Vagina (tissue), 2 donors: ENCODE measurements at regions not wholly inside any gene's neighbourhood (a gene's known extent, or its start where the extent isn't known, plus 50 kb on each side); places are given as distances from the start of the nearest gene placed in this dataset.
A peak's percentile ranks its signal among the peaks of the same experiment; 100 is the strongest.

Experiments used
- DNase-seq, 2 donors: peaks; one replicate each; pipeline ENCODE4 v3.0.0-alpha.2; 2017; ENCODE audit errors: extremely low spot score in 2 of 2
- H3K27ac ChIP-seq: fragments of 200-600 bp; sonication (generic); one replicate; pipeline ENCODE4 v1.5.1; 2019
- H3K27me3 ChIP-seq: fragments of 200-600 bp; sonication (generic); one replicate; pipeline ENCODE4 v1.5.1; 2019
- H3K36me3 ChIP-seq, 2 donors: fragments of 200-600 bp; sonication (generic); one replicate each; pipeline ENCODE4 v1.5.1; 2017 to 2019
- H3K4me1 ChIP-seq: fragments of 200-600 bp; sonication (generic); one replicate; pipeline ENCODE4 v1.5.1; 2019
- H3K4me3 ChIP-seq, 2 donors: fragments of 200-600 bp; sonication (generic); 1 replicate in 1 of 2; 2 replicates in 1 of 2; pipeline ENCODE4 v1.5.1; 2016 to 2019
- H3K9me3 ChIP-seq: fragments of 200-600 bp; sonication (generic); one replicate; pipeline ENCODE4 v1.5.1; 2019
- CTCF ChIP-seq, 3 experiments: fragments of 450-650 bp in 2 of 3; fragments of 200-600 bp in 1 of 3; sonication (generic) in 1 of 3; IDR thresholded peaks; one replicate each; pipeline ENCODE4 v1.5.1; 2017 to 2019; ENCODE audit warnings: antibody characterized with exemption in 3 of 3, mild to moderate bottlenecking in 2 of 3, moderate library complexity in 2 of 3
- POLR2A ChIP-seq, 2 donors: fragments of 450-650 bp; IDR thresholded peaks; one replicate each; pipeline ENCODE4 v1.6.1; 2017; ENCODE audit warnings: antibody characterized with exemption in 2 of 2, mild to moderate bottlenecking in 2 of 2, moderate library complexity in 2 of 2
- POLR2AphosphoS5 ChIP-seq, 2 donors: sonication (generic); formaldehyde crosslinking; IDR thresholded peaks; one replicate each; pipeline ENCODE4 v1.9.0; 2017; ENCODE audit warnings: antibody characterized with exemption in 2 of 2, mild to moderate bottlenecking in 2 of 2, low read depth in 1 of 2; ENCODE audit not compliant: insufficient read depth in 1 of 2
- intact Hi-C: fragments of 100-400 bp; cut with DNase I; formaldehyde crosslinking; loops from one replicate; pipeline ENCODE4 v1.15.1; 2023

DNA sequence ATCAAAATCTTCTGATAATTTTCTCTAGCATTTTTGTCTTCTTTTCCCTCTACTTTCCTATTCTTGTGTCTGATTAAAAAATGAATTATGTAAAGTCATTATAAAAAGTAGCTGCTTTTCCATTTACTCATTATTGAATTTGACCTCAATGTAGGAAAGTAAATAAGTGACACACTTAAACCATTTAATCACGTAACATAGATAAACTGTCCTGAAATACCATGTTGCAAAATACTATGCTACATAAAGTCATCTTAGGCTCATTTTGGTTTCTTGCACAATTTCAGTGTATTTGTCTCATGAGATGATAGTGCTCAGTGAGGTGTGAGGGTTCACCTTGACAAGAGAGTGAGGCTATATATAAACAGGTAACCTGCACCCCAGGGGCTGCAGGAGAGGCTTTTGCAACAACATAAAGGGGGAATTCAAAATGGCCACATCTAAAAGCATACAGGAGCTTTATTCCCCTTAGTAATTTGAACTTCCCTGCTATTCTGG lies 502.7 kb downstream of the RNF144A start:
- Histone ChIP-seq H3K9me3 (no peaks in the 10 kb centered on the region), H3K4me3 (no peak overlapping the region), H3K4me1 (no peaks in the 10 kb centered on the region), H3K27me3 (no peaks in the 10 kb centered on the region), H3K27ac (no peak overlapping the region), H3K36me3 (no peaks in the 10 kb centered on the region)
- no peak for TF ChIP-seq CTCF (IDR thresholded peaks at IDR 0.05)
- no peak for TF ChIP-seq POLR2A (IDR thresholded peaks at IDR 0.05)
- TF ChIP-seq POLR2AphosphoS5 (IDR thresholded peaks at IDR 0.05; ENCODE audit: insufficient read depth in 1 of 2, low read depth in 1 of 2), result no peak
- DNase-seq, result no peak
- intact Hi-C loops, result no loop called here

- H3K9me3 ChIP-seq, result no peaks in the 10 kb centered on the region
- TF ChIP-seq POLR2AphosphoS5 (IDR thresholded peaks at IDR 0.05; ENCODE audit: insufficient read depth in 1 of 2, low read depth in 1 of 2) (no peak), CTCF (IDR thresholded peaks at IDR 0.05) (no peak), POLR2A (IDR thresholded peaks at IDR 0.05) (no peak)
- intact Hi-C loops, result no loop called here
Measured at GRCh38 chr2:7420530-7420929, 503.3 kb downstream of the RNF144A start.

DNA sequence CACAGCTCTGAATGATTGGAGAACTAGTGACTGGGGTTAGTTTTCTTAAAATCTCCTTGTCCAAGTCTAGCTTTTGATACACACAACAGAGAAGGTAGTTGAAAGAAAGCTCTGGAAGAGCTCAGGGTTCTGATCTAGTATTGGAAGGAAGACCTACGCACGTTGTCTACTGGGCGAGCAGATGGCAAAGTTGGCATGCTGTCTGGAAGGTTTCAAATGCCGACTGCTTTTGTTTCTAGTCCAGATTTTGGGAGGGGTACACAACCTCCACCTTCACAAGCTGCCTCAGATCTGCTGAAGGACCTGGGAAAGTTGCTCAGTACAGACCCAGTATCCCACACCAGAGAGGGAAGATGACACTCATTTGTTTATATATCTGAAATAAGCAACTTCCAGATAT lies 507.3 kb downstream of the RNF144A start:
- no peaks in the 10 kb centered on the region for H3K36me3 ChIP-seq
- TF ChIP-seq POLR2A (IDR thresholded peaks at IDR 0.05), result no peak
- DNase-seq, result no peak
- no peak overlapping the region for H3K27ac ChIP-seq
- H3K4me1 ChIP-seq, result no peaks in the 10 kb centered on the region
- H3K27me3 ChIP-seq, result no peaks in the 10 kb centered on the region
- no peaks in the 10 kb centered on the region for H3K9me3 ChIP-seq
- intact Hi-C loops, result no loop called here
- H3K4me3 ChIP-seq, result no peak overlapping the region

More at GRCh38 chr2:7420530-7420929, 503.3 kb downstream of the RNF144A start:
- no peak for DNase-seq
- Histone ChIP-seq H3K4me3 (no peak overlapping the region), H3K27me3 (no peaks in the 10 kb centered on the region), H3K36me3 (no peaks in the 10 kb centered on the region), H3K27ac (no peak overlapping the region), H3K4me1 (no peaks in the 10 kb centered on the region)

DNA sequence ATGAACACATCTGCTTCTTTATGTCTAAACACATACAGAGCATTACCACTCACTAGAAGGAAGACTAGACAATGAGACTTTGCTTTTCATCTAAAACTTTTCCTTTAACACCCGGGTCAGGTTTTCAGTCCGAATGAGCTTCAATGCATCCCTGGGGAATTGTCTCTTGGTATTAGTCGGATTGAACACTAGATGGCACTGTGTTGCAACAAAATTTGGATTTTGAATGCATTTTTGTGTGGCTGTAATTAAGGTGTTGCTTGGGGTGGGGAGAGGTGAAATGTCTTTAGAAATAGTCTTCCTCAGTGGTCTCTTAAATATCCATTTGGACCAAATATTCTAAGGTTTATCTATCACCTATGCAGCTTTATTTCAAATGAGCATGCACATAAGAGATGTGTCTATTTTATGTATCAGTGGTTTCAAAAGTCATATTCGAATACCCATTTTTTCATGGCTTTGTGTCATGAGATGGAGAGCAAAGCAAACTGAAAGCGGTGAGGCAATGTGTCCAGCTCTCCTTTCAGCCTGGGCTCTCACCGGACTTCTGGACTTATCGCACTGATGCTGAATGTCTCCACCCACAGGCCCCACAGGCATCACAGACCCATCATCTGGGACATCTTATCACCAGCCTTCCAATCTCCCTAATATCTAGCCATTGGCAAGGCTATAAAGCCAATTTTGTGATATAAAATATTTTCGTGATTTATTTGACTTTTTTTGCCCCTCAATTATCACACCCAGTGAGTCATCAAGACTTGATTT lies 510.3 kb downstream of the RNF144A start:
- no peak overlapping the region for H3K27ac ChIP-seq
- no peaks in the 10 kb centered on the region for H3K36me3 ChIP-seq
- H3K9me3 ChIP-seq, result no peaks in the 10 kb centered on the region
- H3K4me1 ChIP-seq, result peaks cover 14% of the 10 kb centered on the region
- peak; percentile 48 to 59 (median 50) for TF ChIP-seq CTCF (IDR thresholded peaks at IDR 0.05)
- TF ChIP-seq POLR2AphosphoS5 (IDR thresholded peaks at IDR 0.05; ENCODE audit: insufficient read depth in 1 of 2, low read depth in 1 of 2), result no peak
- H3K4me3 ChIP-seq, result no peak overlapping the region
- no peaks in the 10 kb centered on the region for H3K27me3 ChIP-seq
- intact Hi-C loops, result loop anchor here (5.0 kb wide), 1 partner anchor 1270 kb away; no protein-coding TSS in a partner anchor
- DNase-seq, result no peak

DNA sequence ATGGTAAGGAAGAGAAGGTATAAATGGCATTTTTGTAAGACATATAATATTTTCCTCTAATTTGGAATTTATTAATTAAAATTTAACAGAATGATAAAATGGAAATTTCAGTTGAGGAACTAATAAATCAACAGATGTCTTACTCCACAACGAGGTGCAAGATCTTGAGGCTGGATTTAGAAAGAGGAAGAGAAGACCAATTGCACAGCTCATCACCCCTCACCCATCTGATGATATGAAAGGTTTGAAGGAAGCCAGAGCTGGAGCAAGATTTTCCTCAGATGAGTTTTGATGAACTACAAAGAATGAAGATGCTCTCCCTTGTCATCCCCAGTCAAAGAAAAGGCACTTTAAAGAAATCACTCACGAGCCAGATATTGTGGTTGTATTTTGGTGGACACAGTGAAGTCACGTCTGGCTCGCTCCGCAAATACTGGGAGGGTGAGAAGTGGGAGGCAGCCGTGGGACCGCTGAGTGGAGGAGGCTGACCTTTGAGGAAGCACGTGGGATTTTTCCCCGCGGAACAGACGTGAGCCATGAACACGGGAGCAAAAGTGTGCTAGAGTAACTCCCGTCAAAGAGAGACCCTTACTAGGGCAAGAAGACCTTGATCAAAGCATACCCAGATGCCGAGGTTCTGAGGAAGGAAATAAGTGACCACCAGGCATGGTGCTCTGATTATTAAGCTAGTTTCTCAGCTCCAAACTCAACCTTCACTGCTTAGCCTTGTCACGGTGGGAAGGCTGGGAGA lies 511.4 kb downstream of the RNF144A start:
- Histone ChIP-seq H3K9me3 (no peaks in the 10 kb centered on the region), H3K4me1 (peaks cover 14% of the 10 kb centered on the region), H3K4me3 (no peak overlapping the region), H3K36me3 (no peaks in the 10 kb centered on the region), H3K27ac (no peak overlapping the region), H3K27me3 (no peaks in the 10 kb centered on the region)
- DNase-seq, result no peak
- intact Hi-C loops, result loop anchor here (5.0 kb wide), 1 partner anchor 1269 kb away; no protein-coding TSS in a partner anchor
- TF ChIP-seq POLR2A (IDR thresholded peaks at IDR 0.05), result no peak
- no peak for TF ChIP-seq POLR2AphosphoS5 (IDR thresholded peaks at IDR 0.05; ENCODE audit: insufficient read depth in 1 of 2, low read depth in 1 of 2)
- TF ChIP-seq CTCF (IDR thresholded peaks at IDR 0.05), result no peak
